ENCODE measurements at regions not wholly inside any gene's neighbourhood (a gene's known extent, or its start where the extent isn't known, plus 50 kb on each side); places are given as distances from the start of the nearest gene placed in this dataset.
A peak's percentile ranks its signal among the peaks of the same experiment; 100 is the strongest.

GRCh38 chr3:73729969-73730440 lies 105.3 kb upstream of the PDZRN3 start:
- no peak for TF ChIP-seq CTCF (conservative IDR thresholded peaks at IDR 0.05; ENCODE audit: low read length)
- no peak for DNase-seq (ENCODE audit: low read depth)

DNA sequence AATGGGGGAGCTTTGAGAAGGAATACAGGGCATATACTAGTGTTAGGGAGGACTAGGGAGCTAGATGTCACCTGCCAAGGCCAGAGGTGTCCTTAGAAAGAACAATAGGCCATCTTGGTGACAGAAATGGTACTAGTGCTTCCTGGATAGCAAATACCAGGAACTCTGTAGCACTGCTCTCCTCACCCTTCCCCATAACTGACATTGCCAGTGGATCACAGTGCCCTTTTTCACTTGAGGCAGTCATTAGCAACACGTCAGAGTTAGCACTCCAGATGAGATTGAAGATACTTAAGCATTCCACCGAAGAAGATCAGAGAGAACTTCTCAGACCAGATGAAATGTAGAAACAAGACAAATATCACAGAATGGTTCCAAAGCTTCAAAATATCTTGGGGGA lies 103.1 kb upstream of the PDZRN3 start:
- TF ChIP-seq CTCF (conservative IDR thresholded peaks at IDR 0.05; ENCODE audit: low read length): no peak
- no peak overlapping the region for H3K4me3 ChIP-seq (ENCODE audit: low read length)
- no peak for DNase-seq (ENCODE audit: low read depth)

More at GRCh38 chr3:73729969-73730440, 105.3 kb upstream of the PDZRN3 start:
- H3K4me3 ChIP-seq (ENCODE audit: low read length): no peak overlapping the region

GRCh38 chr3:73727117-73727821 lies 102.5 kb upstream of the PDZRN3 start:
- H3K4me3 ChIP-seq (ENCODE audit: low read length): peak overlapping the region; percentile 7; the same call in 1 of the 2 replicates

DNA sequence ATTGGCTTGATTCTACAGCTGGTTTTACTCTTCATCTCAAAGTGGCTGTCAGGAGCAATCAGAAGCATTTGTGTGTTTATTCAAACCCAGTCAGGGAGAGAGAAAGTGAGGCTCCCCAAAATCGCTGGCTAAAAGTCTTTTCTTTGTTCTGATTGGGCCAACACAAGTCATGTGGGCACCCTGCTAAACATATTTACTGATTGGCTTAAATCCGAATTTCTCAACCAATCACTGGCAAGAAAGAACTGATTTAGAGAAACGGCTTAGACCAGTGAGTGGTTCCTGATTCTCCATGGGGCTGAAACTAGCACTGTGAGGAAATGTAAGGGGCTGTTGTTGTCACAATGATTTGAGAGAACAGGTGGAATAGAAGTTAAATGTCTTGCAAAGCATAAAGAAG lies 98.9 kb upstream of the PDZRN3 start:
- DNase-seq (ENCODE audit: low read depth): no peak
- H3K4me3 ChIP-seq (ENCODE audit: low read length): no peak overlapping the region
- no peak for TF ChIP-seq CTCF (conservative IDR thresholded peaks at IDR 0.05; ENCODE audit: low read length)

More at GRCh38 chr3:73727117-73727821, 102.5 kb upstream of the PDZRN3 start:
- DNase-seq (ENCODE audit: low read depth): peak; percentile 97
- TF ChIP-seq CTCF (conservative IDR thresholded peaks at IDR 0.05; ENCODE audit: low read length): no peak

- DNase-seq (ENCODE audit: low read depth): peak; percentile 44
- peak overlapping the region; percentile 13 for H3K4me3 ChIP-seq (ENCODE audit: low read length)
Measured at GRCh38 chr3:73719861-73720260, 95.1 kb upstream of the PDZRN3 start.

GRCh38 chr3:73719413-73719851 lies 94.7 kb upstream of the PDZRN3 start:
- DNase-seq (ENCODE audit: low read depth): peak; percentile 76
- peak overlapping the region; percentile 0 for H3K4me3 ChIP-seq (ENCODE audit: low read length)
- TF ChIP-seq CTCF (conservative IDR thresholded peaks at IDR 0.05; ENCODE audit: low read length): no peak

More at GRCh38 chr3:73719861-73720260, 95.1 kb upstream of the PDZRN3 start:
- TF ChIP-seq CTCF (conservative IDR thresholded peaks at IDR 0.05; ENCODE audit: low read length): no peak
